ENCODE measurements at regions not wholly inside any gene's neighbourhood (a gene's known extent, or its start where the extent isn't known, plus 50 kb on each side); places are given as distances from the start of the nearest gene placed in this dataset.

GRCh38 chr12:4133636-4134447 lies 139.7 kb upstream of the CCND2 start:
- DNase-seq, result no peak

- DNase-seq, result no peak
These were observed 140.5 kb upstream of the CCND2 start for GRCh38 chr12:4133029-4133428.

GRCh38 chr12:4121506-4122020 lies 152.0 kb upstream of the CCND2 start:
- DNase-seq, result no peak

GRCh38 chr12:4120316-4120917 lies 153.1 kb upstream of the CCND2 start:
- no peak for DNase-seq

DNA sequence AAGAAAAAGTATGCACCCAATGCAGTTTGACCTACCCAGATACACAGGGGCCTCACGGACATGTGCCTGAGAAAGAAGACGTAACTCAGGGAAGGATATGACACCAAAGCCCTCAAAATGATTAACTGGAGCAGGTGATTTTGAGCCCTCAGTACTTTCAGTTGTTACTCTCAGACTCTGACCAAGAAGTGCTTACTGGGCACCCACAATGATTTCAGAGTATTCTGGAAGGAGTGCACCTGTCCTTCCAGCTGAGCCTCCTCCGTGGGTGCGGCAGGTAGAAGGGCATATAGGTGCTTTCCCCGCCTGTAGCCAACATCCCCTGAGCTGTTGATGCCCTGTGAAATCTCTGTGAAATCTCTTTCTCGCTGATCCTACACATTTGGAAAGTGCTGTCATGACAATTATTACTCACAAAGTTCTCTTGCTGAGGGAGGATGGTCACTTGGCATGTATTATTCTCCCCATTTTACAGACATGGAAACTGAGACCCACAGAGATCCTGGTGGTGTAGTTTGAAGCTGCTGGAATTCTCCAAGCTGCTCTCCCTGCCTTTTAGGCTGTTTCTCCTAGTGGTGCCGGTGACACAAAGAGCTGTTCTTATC lies 154.3 kb upstream of the CCND2 start:
- DNase-seq, result no peak

DNA sequence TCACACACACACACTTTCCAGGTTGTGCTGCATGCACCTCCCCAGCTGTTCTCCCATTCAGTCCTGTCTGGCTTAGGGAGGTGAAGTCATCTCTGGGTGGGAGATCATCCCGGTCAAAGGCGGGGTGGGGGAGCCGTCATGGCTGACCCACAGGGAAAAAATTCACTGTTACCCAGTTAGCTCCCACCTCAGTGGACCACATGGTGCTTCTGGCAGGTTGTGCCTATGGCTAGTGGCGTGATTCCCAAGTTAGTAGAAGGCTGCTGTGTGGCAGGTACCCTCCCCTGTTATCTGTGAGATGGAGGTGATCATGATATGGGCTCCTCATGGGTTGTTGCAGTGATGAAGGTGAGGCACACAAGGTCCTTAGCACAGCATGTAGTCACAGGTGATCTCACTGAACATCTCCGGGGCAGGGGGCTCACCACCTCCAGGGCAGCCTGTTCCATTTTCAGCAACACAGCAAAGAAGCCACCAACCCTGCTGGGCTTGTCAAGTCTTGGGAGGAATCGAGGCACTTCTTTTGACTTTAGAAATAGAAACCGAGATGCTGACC lies 154.9 kb upstream of the CCND2 start:
- DNase-seq, result no peak

GRCh38 chr12:4118017-4118510 lies 155.5 kb upstream of the CCND2 start:
- no peak for DNase-seq

DNA sequence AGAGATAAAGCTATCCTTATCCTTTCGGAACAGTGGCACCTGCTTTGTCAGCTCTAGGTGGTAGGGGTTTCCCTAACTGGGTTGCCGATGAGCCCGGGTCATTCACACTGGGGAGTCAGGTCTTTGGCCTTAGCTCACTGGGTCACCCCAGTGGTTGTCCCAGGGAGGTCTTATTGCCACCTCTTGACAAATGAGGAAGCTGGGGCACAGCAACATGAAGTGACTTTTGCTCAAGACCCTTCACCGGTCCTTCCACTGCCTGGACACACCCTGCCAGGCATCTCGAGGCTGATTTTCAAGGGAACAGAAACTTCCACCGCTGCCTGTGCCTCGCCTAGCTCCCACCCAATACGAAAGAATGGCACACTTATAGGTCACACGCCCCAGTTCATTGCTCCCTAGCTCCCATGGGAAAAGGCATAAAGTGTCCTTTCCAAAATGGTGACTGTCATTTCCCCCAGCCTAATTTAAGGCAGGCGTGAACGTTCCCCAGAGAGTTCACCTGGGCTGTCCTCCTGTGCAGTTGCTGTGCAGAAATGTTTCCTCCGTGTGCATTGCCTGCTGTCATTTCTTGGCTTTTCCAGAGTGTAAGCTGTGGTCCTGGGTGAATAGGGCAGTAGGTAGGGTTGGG lies 156.1 kb upstream of the CCND2 start:
- no peak for DNase-seq

- DNase-seq, result no peak
These were observed 157.1 kb upstream of the CCND2 start for GRCh38 chr12:4116251-4117111.

DNA sequence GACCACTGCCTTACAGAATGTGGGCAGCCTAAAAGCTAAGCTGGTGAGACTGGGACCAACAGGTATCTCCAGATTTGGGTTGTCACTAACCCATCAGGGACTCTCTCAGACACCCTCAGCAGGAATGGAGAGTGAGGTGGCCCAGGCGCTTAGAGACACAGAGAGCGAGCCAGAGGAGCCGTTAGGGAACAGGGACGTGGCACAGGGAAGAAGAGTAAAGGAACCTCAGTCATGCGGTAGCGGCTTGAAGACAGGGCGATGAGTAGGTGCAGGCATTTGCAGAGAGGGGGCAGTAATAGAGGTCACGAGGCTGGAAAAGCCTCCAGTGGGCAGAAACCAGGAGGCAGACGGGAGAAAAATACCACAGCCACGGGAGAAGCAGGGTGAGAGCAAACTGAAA lies 158.0 kb upstream of the CCND2 start:
- DNase-seq, result no peak

- no peak for DNase-seq
These were observed 158.6 kb upstream of the CCND2 start for GRCh38 chr12:4114986-4115385.

DNA sequence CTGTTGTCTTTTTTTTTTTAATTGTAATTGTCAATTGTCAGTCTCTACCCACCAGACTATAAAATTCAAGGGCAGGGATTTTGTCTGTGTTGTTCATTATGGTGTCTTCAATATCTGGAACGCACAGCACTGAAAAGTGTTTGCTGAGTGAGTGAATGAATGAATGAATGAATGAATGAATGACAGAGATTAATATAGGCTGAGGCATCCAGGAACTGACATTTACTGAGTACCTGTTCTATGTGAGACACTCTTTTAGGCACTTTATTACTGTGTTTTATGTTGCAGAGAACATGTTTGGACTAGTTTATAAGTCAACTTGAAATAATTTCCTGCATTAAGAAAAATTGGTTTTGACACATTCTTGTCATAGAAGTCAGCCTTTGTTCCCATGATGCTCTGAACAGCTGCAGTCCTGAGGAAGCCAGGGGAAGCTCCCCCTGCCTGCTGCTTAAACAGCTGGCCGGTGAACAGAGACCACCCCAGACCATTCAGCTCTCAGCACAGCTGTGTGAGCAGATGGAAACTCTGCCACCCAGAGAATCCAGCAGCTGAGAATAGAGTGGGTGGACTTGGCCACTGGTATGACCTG lies 160.7 kb upstream of the CCND2 start:
- DNase-seq, result no peak

GRCh38 chr12:4112290-4112689 lies 161.3 kb upstream of the CCND2 start:
- no peak for DNase-seq

DNA sequence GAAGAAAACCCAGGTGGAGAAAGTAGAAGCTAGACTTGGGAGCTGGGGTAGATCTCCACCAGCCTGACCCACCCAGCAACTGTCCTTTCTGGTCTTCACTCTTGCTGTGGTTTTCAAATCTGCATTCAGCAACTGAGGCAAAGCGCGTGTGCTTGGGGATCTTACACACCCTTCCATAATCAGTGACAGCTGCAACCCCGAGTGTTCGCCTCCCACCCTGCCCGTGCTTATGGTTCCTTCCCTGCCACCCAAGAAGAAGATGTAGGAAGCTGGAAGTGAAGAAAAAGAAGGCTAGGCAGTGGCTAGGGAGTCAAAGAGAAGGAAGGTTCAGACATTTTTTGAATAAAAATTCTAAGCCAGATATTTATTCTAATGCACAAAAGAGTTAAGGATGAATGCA lies 162.6 kb upstream of the CCND2 start:
- DNase-seq, result no peak

DNA sequence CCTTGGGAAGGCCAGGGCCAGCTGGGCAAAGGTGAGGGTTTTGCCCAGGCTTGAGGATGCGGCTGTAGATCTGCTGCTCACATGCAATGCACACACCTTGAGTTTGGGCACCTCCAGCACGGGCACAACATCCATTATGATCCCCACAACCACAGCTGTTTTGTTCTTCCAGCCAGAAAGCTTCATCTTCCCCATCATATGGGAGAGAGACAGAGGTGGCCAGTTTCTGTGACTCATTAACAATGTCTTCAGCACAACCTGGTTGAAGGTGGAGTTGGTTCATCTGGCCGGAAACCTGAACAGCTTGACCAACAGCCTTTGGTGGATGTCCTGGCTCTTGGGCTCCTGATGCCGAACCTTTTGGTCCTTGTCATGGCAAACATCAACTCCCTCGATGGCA lies 163.7 kb upstream of the CCND2 start:
- DNase-seq, result no peak

GRCh38 chr12:4108803-4109345 lies 164.7 kb upstream of the CCND2 start:
- no peak for DNase-seq

- DNase-seq, result no peak
These were observed 165.5 kb upstream of the CCND2 start for GRCh38 chr12:4107911-4108697.

DNA sequence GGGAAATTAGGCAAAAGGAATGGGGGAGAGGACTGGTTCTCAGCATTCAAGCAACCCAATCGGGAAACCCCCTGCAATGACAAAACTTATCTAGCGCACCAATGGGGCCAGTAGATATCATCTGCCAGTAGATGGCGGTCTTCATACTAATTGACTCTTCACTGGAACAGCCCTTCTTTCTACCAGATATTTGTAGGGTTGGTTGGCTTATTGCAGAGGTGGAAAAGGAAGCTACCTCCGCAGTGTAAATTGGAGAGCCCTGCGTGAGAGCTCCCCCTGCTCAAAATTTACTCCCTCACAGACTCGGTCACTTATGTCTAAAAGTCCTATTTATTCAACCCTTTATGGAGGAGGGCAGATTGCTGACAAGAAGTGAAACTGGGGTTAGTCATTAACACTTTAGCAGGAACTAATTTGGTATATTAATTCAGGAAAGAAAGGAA lies 166.1 kb upstream of the CCND2 start:
- DNase-seq, result no peak

DNA sequence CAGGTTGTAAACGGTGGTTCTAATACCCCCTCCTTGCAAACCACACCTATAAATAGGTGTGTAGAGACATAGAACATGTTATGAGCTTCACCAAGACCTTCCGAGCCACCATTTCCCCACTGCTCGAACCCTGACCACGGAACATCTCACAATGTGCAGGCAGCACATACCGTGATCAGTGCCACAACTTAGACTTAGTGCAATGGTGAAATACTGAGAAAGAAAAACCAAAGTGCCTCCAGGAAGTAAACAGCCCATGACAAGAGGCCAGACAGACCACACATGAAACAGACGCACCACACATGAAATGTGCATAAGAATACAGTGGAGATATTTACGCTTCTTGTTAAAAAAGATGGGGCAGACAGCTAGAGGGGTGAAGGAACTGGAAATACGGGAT lies 166.9 kb upstream of the CCND2 start:
- no peak for DNase-seq

GRCh38 chr12:4104722-4105244 lies 168.8 kb upstream of the CCND2 start:
- no peak for DNase-seq
